ENCODE measurements at regions not wholly inside any gene's neighbourhood (a gene's known extent, or its start where the extent isn't known, plus 50 kb on each side); places are given as distances from the start of the nearest gene placed in this dataset.

DNA sequence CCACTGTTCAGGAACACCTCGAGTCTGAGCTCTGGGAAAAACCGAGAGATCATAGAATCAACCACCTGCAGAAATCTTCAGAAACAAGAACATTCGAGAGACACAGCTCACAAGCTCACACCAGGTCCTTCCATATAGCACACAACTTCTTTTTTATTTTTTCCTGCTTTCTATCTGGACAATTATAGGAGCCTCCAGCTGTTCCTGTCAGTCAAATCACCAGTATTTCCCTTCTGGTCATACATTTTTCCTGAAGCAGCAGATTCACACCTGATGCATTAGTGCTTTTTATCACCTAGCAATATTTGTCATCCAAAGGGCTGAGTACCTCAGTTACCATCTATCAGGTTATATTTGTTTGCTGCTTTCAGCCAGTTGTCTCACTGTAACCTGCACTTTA is 323.5 kb downstream of the FOXO1 start:
- no peak for DNase-seq
- H3K36me3 Mint-ChIP-seq: no peaks in the 10 kb centered on the region
- no peaks in the 10 kb centered on the region for H3K9me3 Mint-ChIP-seq (ENCODE audit: low read depth)
- H3K27ac Mint-ChIP-seq: no peak overlapping the region
- ATAC-seq: no peak
- CTCF ChIA-PET: no interaction called here
- no peaks in the 10 kb centered on the region for H3K4me1 Mint-ChIP-seq
- H3K4me3 Mint-ChIP-seq: no peak overlapping the region
- no peaks in the 10 kb centered on the region for H3K27me3 Mint-ChIP-seq

- no peaks in the 10 kb centered on the region for H3K36me3 Mint-ChIP-seq
Observed at GRCh38 chr13:40343550-40344269, 322.7 kb downstream of the FOXO1 start.

GRCh38 chr13:40344270-40345148 is 321.9 kb downstream of the FOXO1 start:
- Mint-ChIP-seq H3K27me3 (no peaks in the 10 kb centered on the region), H3K36me3 (no peaks in the 10 kb centered on the region), H3K27ac (no peak overlapping the region), H3K9me3 (ENCODE audit: low read depth) (no peaks in the 10 kb centered on the region), H3K4me3 (no peak overlapping the region), H3K4me1 (no peaks in the 10 kb centered on the region)
- no peak for ATAC-seq
- CTCF ChIA-PET: no interaction called here
- no peak for DNase-seq

More at GRCh38 chr13:40343550-40344269, 322.7 kb downstream of the FOXO1 start:
- CTCF ChIA-PET: no interaction called here
- no peak overlapping the region for H3K27ac Mint-ChIP-seq
- H3K27me3 Mint-ChIP-seq: no peaks in the 10 kb centered on the region
- DNase-seq: no peak
- no peak overlapping the region for H3K4me3 Mint-ChIP-seq
- H3K9me3 Mint-ChIP-seq (ENCODE audit: low read depth): no peaks in the 10 kb centered on the region
- ATAC-seq: no peak
- no peaks in the 10 kb centered on the region for H3K4me1 Mint-ChIP-seq

GRCh38 chr13:40345149-40345514 is 321.3 kb downstream of the FOXO1 start:
- no peak overlapping the region for H3K4me3 Mint-ChIP-seq
- no peaks in the 10 kb centered on the region for H3K36me3 Mint-ChIP-seq
- ATAC-seq: no peak

GRCh38 chr13:40345654-40346372 is 320.6 kb downstream of the FOXO1 start:
- Mint-ChIP-seq H3K27ac (no peak overlapping the region), H3K27me3 (no peaks in the 10 kb centered on the region), H3K9me3 (ENCODE audit: low read depth) (no peaks in the 10 kb centered on the region), H3K4me3 (no peak overlapping the region), H3K4me1 (no peaks in the 10 kb centered on the region), H3K36me3 (no peaks in the 10 kb centered on the region)
- ATAC-seq (no peak), DNase-seq (no peak)
- CTCF ChIA-PET: no interaction called here

More at GRCh38 chr13:40345149-40345514, 321.3 kb downstream of the FOXO1 start:
- Mint-ChIP-seq H3K27me3 (no peaks in the 10 kb centered on the region), H3K4me1 (no peaks in the 10 kb centered on the region), H3K9me3 (ENCODE audit: low read depth) (no peaks in the 10 kb centered on the region), H3K27ac (no peak overlapping the region)
- no peak for DNase-seq
- CTCF ChIA-PET: no interaction called here

GRCh38 chr13:40346592-40346991 is 319.8 kb downstream of the FOXO1 start:
- no peak for DNase-seq
- CTCF ChIA-PET: no interaction called here
- no peak overlapping the region for H3K4me3 Mint-ChIP-seq
- H3K27me3 Mint-ChIP-seq: no peaks in the 10 kb centered on the region
- H3K4me1 Mint-ChIP-seq: no peaks in the 10 kb centered on the region
- no peaks in the 10 kb centered on the region for H3K9me3 Mint-ChIP-seq (ENCODE audit: low read depth)
- H3K27ac Mint-ChIP-seq: no peak overlapping the region
- ATAC-seq: no peak
- no peaks in the 10 kb centered on the region for H3K36me3 Mint-ChIP-seq

DNA sequence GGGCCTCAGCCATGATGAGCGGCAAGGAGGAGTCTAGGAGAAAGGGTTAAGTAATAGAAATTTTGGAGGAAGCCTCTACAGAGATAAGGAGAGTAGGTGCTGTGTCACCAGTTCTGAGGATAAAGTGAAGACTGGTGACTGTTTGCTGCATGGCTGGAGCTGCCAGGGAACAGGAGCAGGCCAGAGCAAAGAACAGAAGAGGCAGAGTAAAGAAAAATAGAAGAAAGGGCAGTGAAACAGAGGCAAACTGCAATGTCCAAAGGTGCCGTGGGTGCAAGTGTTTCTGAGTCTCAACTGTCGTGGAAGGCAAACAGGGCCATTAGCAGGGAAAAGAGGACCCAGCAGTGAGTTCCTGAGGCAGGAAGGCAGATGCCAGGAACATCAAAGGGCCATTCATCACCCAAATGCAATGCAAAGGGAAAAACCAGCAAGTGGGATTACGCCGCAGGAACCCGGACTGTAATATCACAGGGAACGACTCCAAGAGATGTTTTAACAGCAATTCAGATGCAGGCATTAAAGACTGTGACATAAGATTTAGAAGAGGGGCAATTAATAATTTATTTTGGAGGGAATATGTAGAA is 318.3 kb downstream of the FOXO1 start:
- no peaks in the 10 kb centered on the region for H3K27me3 Mint-ChIP-seq
- H3K27ac Mint-ChIP-seq: no peak overlapping the region
- H3K9me3 Mint-ChIP-seq (ENCODE audit: low read depth): no peaks in the 10 kb centered on the region
- no peak for DNase-seq
- CTCF ChIA-PET: no interaction called here
- no peak overlapping the region for H3K4me3 Mint-ChIP-seq
- no peak for ATAC-seq
- no peaks in the 10 kb centered on the region for H3K36me3 Mint-ChIP-seq
- no peaks in the 10 kb centered on the region for H3K4me1 Mint-ChIP-seq

GRCh38 chr13:40350283-40350992 is 316.0 kb downstream of the FOXO1 start:
- CTCF ChIA-PET: interaction anchor here (0.9 kb wide), 1 partner anchor 281 kb away, joined by 3 read pairs; no protein-coding TSS in a partner anchor
- Mint-ChIP-seq H3K27me3 (no peaks in the 10 kb centered on the region), H3K36me3 (no peaks in the 10 kb centered on the region), H3K27ac (no peak overlapping the region), H3K4me1 (no peaks in the 10 kb centered on the region), H3K4me3 (no peak overlapping the region), H3K9me3 (ENCODE audit: low read depth) (no peaks in the 10 kb centered on the region)
- no peak for DNase-seq
- ATAC-seq: no peak

- no peak for ATAC-seq
- H3K36me3 Mint-ChIP-seq: no peaks in the 10 kb centered on the region
- no peaks in the 10 kb centered on the region for H3K27me3 Mint-ChIP-seq
- no peak overlapping the region for H3K27ac Mint-ChIP-seq
- CTCF ChIA-PET: no interaction called here
- no peaks in the 10 kb centered on the region for H3K9me3 Mint-ChIP-seq (ENCODE audit: low read depth)
- DNase-seq: no peak
- H3K4me1 Mint-ChIP-seq: no peaks in the 10 kb centered on the region
- H3K4me3 Mint-ChIP-seq: no peak overlapping the region
Observed at GRCh38 chr13:40351537-40352379, 314.7 kb downstream of the FOXO1 start.

- Mint-ChIP-seq H3K27me3 (no peaks in the 10 kb centered on the region), H3K4me3 (no peak overlapping the region), H3K27ac (no peak overlapping the region), H3K36me3 (no peaks in the 10 kb centered on the region), H3K9me3 (ENCODE audit: low read depth) (no peaks in the 10 kb centered on the region), H3K4me1 (no peaks in the 10 kb centered on the region)
- ATAC-seq: no peak
- no peak for DNase-seq
- CTCF ChIA-PET: no interaction called here
Observed at GRCh38 chr13:40352380-40352778, 314.1 kb downstream of the FOXO1 start.

- H3K9me3 Mint-ChIP-seq (ENCODE audit: low read depth): no peaks in the 10 kb centered on the region
- H3K36me3 Mint-ChIP-seq: no peaks in the 10 kb centered on the region
- H3K27me3 Mint-ChIP-seq: no peaks in the 10 kb centered on the region
- no peak for ATAC-seq
- H3K4me1 Mint-ChIP-seq: no peaks in the 10 kb centered on the region
- H3K27ac Mint-ChIP-seq: no peak overlapping the region
- no peak for DNase-seq
- no peak overlapping the region for H3K4me3 Mint-ChIP-seq
- CTCF ChIA-PET: no interaction called here
Observed at GRCh38 chr13:40352802-40353562, 313.5 kb downstream of the FOXO1 start.

Measured in activated CD8-positive, alpha-beta memory T cell treated with anti-CD3 and anti-CD28 coated beads, Interleukin-2, amount 10 ng/mL, durations not matched to agents 7 days and 5 days (primary cell).